Uterus (tissue), 3 donors: ENCODE measurements at regions not wholly inside any gene's neighbourhood (a gene's known extent, or its start where the extent isn't known, plus 50 kb on each side); places are given as distances from the start of the nearest gene placed in this dataset.

Experiments
- DNase-seq, 2 donors: peaks; one replicate each; pipeline ENCODE4 v3.0.0-alpha.2; 2019 to 2020
- H3K27ac ChIP-seq, 2 donors: fragments of 200-600 bp; sonication (generic); 1 replicate in 1 of 2; 2 replicates in 1 of 2; pipeline ENCODE4 v1.5.1; 2016 to 2018
- H3K27me3 ChIP-seq, 2 donors: fragments of 200-600 bp; sonication (generic); one replicate each; pipeline ENCODE4 v1.5.1; 2018 to 2019; ENCODE audit warnings: control low read depth in 1 of 2
- H3K36me3 ChIP-seq, 2 donors: fragments of 200-600 bp; sonication (generic); one replicate each; pipeline ENCODE4 v1.5.1; 2019; ENCODE audit warnings: control low read depth in 1 of 2
- H3K4me1 ChIP-seq, 2 donors: fragments of 200-600 bp; sonication (generic); one replicate each; pipeline ENCODE4 v1.5.1; 2018 to 2019; ENCODE audit warnings: control low read depth in 1 of 2
- H3K4me3 ChIP-seq, 2 donors: fragments of 200-600 bp; sonication (generic); 1 replicate in 1 of 2; 2 replicates in 1 of 2; pipeline ENCODE4 v1.5.1; 2018 to 2019; ENCODE audit warnings: mild to moderate bottlenecking in 1 of 2
- H3K9me3 ChIP-seq, 2 donors: fragments of 200-600 bp; sonication (generic); one replicate each; pipeline ENCODE4 v1.5.1; 2019; ENCODE audit warnings: control low read depth in 1 of 2
- POLR2A ChIP-seq, 2 donors: fragments of 450-650 bp; IDR thresholded peaks; one replicate each; pipeline ENCODE4 v1.6.1; 2016; ENCODE audit warnings: antibody characterized with exemption in 2 of 2, mild to moderate bottlenecking in 1 of 2, moderate library complexity in 1 of 2
- intact Hi-C: fragments of 100-400 bp; cut with DNase I; formaldehyde crosslinking; loops from one replicate; pipeline ENCODE4 v1.15.1; 2023; ENCODE audit warnings: low total_unique reads
- TF ChIP-seq, protein P1 (sequence below), 4 experiments: fragments of 200-600 bp in 2 of 4; fragments of 450-650 bp in 2 of 4; sonication (generic) in 2 of 4; IDR thresholded peaks; one replicate each; pipeline ENCODE4 v1.5.1; 2016 to 2019; ENCODE audit warnings: antibody characterized with exemption in 4 of 4, mild to moderate bottlenecking in 2 of 4, moderate library complexity in 1 of 4
- donor health status: DM: yes; HTN: yes; CAD: no.

- intact Hi-C loops = no loop called here
- DNase-seq = no peak
- Histone ChIP-seq H3K36me3 (no peaks in the 10 kb centered on the region), H3K4me3 (no peak overlapping the region), H3K9me3 (no peaks in the 10 kb centered on the region), H3K27ac (no peak overlapping the region), H3K4me1 (no peaks in the 10 kb centered on the region), H3K27me3 (no peaks in the 10 kb centered on the region)
- TF ChIP-seq, protein P1, sequence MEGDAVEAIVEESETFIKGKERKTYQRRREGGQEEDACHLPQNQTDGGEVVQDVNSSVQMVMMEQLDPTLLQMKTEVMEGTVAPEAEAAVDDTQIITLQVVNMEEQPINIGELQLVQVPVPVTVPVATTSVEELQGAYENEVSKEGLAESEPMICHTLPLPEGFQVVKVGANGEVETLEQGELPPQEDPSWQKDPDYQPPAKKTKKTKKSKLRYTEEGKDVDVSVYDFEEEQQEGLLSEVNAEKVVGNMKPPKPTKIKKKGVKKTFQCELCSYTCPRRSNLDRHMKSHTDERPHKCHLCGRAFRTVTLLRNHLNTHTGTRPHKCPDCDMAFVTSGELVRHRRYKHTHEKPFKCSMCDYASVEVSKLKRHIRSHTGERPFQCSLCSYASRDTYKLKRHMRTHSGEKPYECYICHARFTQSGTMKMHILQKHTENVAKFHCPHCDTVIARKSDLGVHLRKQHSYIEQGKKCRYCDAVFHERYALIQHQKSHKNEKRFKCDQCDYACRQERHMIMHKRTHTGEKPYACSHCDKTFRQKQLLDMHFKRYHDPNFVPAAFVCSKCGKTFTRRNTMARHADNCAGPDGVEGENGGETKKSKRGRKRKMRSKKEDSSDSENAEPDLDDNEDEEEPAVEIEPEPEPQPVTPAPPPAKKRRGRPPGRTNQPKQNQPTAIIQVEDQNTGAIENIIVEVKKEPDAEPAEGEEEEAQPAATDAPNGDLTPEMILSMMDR (IDR thresholded peaks at IDR 0.05) = no peak
- TF ChIP-seq POLR2A (IDR thresholded peaks at IDR 0.05) = no peak
These were observed 134.1 kb upstream of the PLSCR5 start for GRCh38 chr3:146739203-146739671.

GRCh38 chr3:146732325-146732724 is 127.2 kb upstream of the PLSCR5 start:
- Histone ChIP-seq H3K27me3 (no peaks in the 10 kb centered on the region), H3K9me3 (no peaks in the 10 kb centered on the region), H3K27ac (no peak overlapping the region), H3K4me1 (no peaks in the 10 kb centered on the region), H3K36me3 (no peaks in the 10 kb centered on the region), H3K4me3 (no peak overlapping the region)
- intact Hi-C loops = no loop called here
- DNase-seq = no peak
- TF ChIP-seq, protein P1 (IDR thresholded peaks at IDR 0.05) = no peak
- no peak for TF ChIP-seq POLR2A (IDR thresholded peaks at IDR 0.05)

DNA sequence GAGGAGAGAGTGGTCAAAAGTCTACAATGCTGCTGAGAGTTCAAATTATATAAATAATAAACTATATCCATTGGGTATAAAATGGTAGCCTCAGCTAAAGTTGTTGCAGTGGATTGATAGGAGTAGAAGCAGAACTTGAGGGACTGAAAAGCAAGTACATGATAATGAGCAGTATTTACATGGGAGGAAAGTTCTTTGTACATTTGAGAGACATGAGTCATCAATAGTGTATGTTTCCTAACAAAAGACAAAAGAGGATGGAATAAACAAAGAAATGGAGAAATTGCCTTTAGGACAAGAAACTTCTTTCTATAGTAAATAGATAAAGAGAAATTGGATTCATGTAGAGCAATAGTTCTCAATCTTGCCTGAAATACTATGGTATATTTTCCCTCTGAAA is 110.0 kb upstream of the PLSCR5 start:
- TF ChIP-seq POLR2A (IDR thresholded peaks at IDR 0.05) = no peak
- TF ChIP-seq, protein P1 (IDR thresholded peaks at IDR 0.05) = no peak
- Histone ChIP-seq H3K27ac (no peak overlapping the region), H3K4me1 (no peaks in the 10 kb centered on the region), H3K27me3 (no peaks in the 10 kb centered on the region), H3K36me3 (no peaks in the 10 kb centered on the region), H3K9me3 (no peaks in the 10 kb centered on the region), H3K4me3 (no peak overlapping the region)
- DNase-seq = no peak
- intact Hi-C loops = no loop called here

- no peak overlapping the region for H3K27ac ChIP-seq
- intact Hi-C loops = no loop called here
- TF ChIP-seq, protein P1 (IDR thresholded peaks at IDR 0.05) = no peak
- TF ChIP-seq POLR2A (IDR thresholded peaks at IDR 0.05) = no peak
- H3K36me3 ChIP-seq = no peaks in the 10 kb centered on the region
- no peak for DNase-seq
- no peaks in the 10 kb centered on the region for H3K4me1 ChIP-seq
- H3K4me3 ChIP-seq = no peak overlapping the region
- no peaks in the 10 kb centered on the region for H3K9me3 ChIP-seq
- no peaks in the 10 kb centered on the region for H3K27me3 ChIP-seq
These were observed 107.7 kb upstream of the PLSCR5 start for GRCh38 chr3:146712806-146713205.

DNA sequence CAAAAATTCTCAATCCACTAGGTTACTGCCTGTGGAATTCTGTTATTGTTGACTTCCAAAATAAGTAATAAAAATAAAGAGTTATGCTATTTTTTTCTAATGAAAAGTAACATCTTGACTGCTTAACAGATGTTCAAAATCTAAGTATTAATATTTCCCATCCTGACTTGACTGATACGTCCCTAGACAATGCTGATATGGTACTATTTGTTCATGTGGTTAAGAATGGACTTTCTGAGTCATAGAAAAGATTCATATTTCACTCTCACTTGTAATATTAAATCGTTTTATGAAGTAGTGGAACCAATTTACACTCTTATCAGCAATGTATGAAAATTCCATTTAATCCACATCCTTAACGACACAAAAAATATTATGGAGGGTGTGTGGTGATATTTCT is 104.8 kb upstream of the PLSCR5 start:
- Histone ChIP-seq H3K36me3 (no peaks in the 10 kb centered on the region), H3K27me3 (no peaks in the 10 kb centered on the region), H3K27ac (no peak overlapping the region), H3K4me3 (no peak overlapping the region), H3K9me3 (no peaks in the 10 kb centered on the region), H3K4me1 (no peaks in the 10 kb centered on the region)
- TF ChIP-seq, protein P1 (IDR thresholded peaks at IDR 0.05) = no peak
- TF ChIP-seq POLR2A (IDR thresholded peaks at IDR 0.05) = no peak
- no peak for DNase-seq
- intact Hi-C loops = no loop called here
